B cell (primary cell): ENCODE measurements at regions not wholly inside any gene's neighbourhood (a gene's known extent, or its start where the extent isn't known, plus 50 kb on each side); places are given as distances from the start of the nearest gene placed in this dataset.

ENCODE experiments used
- CTCF ChIP-seq: fragments of 200-600 bp; IDR thresholded peaks from one replicate; pipeline ENCODE4 v1.8.0; 2022; ENCODE audit warnings: antibody characterized with exemption, mild to moderate bottlenecking
- EZH2 ChIP-seq: IDR thresholded peaks from 2 replicates; pipeline ENCODE4 v1.6.1; 2012; ENCODE audit warnings: borderline replicate concordance, low read depth, mild to moderate bottlenecking, moderate library complexity, low read length; ENCODE audit not compliant: insufficient read depth, poor library complexity, severe bottlenecking

DNA sequence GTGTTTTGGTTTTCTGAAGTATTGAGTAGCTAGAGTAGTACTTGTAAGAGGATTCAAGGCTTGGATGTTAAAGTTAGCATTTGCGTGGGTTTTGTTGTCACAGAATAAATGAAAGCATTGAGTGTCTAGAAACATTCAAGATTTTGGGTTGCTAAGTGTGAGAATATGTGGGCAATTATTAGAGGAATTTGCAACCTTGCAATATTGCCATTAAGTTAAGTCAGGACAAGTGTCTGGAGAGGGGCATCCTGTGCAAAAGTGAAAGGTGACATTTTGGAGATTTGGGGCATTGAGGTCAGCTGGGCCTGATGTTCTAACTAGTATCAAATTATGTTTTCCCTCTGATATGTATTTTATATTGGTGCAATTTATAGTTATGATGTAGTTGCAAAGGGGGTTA, 533.9 kb upstream of the GRID2 start:
- no peak for TF ChIP-seq CTCF
- TF ChIP-seq EZH2, result no peak
